HEK293 (cell line): ENCODE measurements at regions not wholly inside any gene's neighbourhood (a gene's known extent, or its start where the extent isn't known, plus 50 kb on each side); places are given as distances from the start of the nearest gene placed in this dataset.

Experiments used
- CTCF ChIA-PET: fragments of 350-600 bp; formaldehyde crosslinking; extraction: SDS; loops from one replicate; lab custom pipeline; 2021; ENCODE audit warnings: antibody characterized with exemption; lab: Yijun Ruan, JAX
- POLR2A ChIA-PET: fragments of 300-600 bp; formaldehyde crosslinking; extraction: SDS; loops from one replicate; lab custom pipeline; 2020; ENCODE audit warnings: antibody characterized with exemption, inconsistent platforms; lab: Yijun Ruan, JAX
- H3K27ac ChIP-seq: fragments of 200-500 bp; sonication (Bioruptor generic); 2 replicates; pipeline ENCODE4 v1.5.1; 2014; ENCODE audit warnings: low read depth, low read length, control low read depth, inconsistent platforms; ENCODE audit errors: extremely low read depth
- H3K36me3 ChIP-seq, 2 experiments: fragments of 200-500 bp in 1 of 2; sonication (Bioruptor generic) in 1 of 2; 1 replicate in 1 of 2; 2 replicates in 1 of 2; pipeline ENCODE4 v1.5.1; 2014 to 2017; ENCODE audit warnings: inconsistent platforms in 2 of 2, low read length in 2 of 2; ENCODE audit not compliant: control insufficient read depth in 2 of 2, insufficient read depth in 1 of 2
- H3K4me1 ChIP-seq: fragments of 200-500 bp; sonication (Bioruptor generic); 2 replicates; pipeline ENCODE4 v1.5.1; 2014; ENCODE audit warnings: mild to moderate bottlenecking, low read length, inconsistent platforms; ENCODE audit not compliant: control insufficient read depth, insufficient read depth
- H3K4me3 ChIP-seq: 2 replicates; pipeline ENCODE4 v1.5.1; 2011; ENCODE audit warnings: low read depth, mild to moderate bottlenecking, control low read depth, low read length, moderate library complexity
- H3K9me3 ChIP-seq: fragments of 200-500 bp; sonication (Bioruptor generic); 2 replicates; pipeline ENCODE4 v1.5.1; 2014; ENCODE audit warnings: low read depth, low read length, inconsistent platforms; ENCODE audit not compliant: control insufficient read depth, insufficient read depth
- BCL11A ChIP-seq: fragments of 450-650 bp; formaldehyde crosslinking; IDR thresholded peaks from 2 replicates; pipeline ENCODE4 v1.5.1; 2016; ENCODE audit warnings: low read depth, missing biosample characterization, missing genetic modification characterization
- CTCF ChIP-seq: fragments of 450-650 bp; formaldehyde crosslinking; IDR thresholded peaks from 2 replicates; pipeline ENCODE4 v1.5.1; 2016; ENCODE audit warnings: missing biosample characterization, missing genetic modification characterization
- GLIS2 ChIP-seq: fragments of 450-650 bp; formaldehyde crosslinking; IDR thresholded peaks from 2 replicates; pipeline ENCODE4 v1.5.1; 2016; ENCODE audit warnings: missing biosample characterization, missing genetic modification characterization
- MEIS1 ChIP-seq: sonication (generic); formaldehyde crosslinking; IDR thresholded peaks from 2 replicates; pipeline ENCODE4 v1.8.1; 2022; ENCODE audit warnings: missing genetic modification reagents, mild to moderate bottlenecking, borderline replicate concordance
- MZF1 ChIP-seq: fragments of 450-650 bp; formaldehyde crosslinking; IDR thresholded peaks from 2 replicates; pipeline ENCODE4 v1.5.1; 2017; ENCODE audit warnings: missing biosample characterization, missing genetic modification characterization, borderline replicate concordance
- ZBTB10 ChIP-seq: fragments of 450-650 bp; formaldehyde crosslinking; IDR thresholded peaks from 2 replicates; pipeline ENCODE4 v1.5.1; 2016; ENCODE audit warnings: missing biosample characterization, missing genetic modification characterization
- ZNF10 ChIP-seq: fragments of 450-650 bp; formaldehyde crosslinking; IDR thresholded peaks from 2 replicates; pipeline ENCODE4 v1.5.1; 2017; ENCODE audit warnings: missing biosample characterization, missing genetic modification characterization
- ZNF114 ChIP-seq: fragments of 450-650 bp; formaldehyde crosslinking; IDR thresholded peaks from 2 replicates; pipeline ENCODE4 v1.5.0; 2017; ENCODE audit warnings: missing biosample characterization, missing genetic modification characterization
- ZNF157 ChIP-seq: fragments of 450-650 bp; formaldehyde crosslinking; IDR thresholded peaks from 2 replicates; pipeline ENCODE4 v1.5.1; 2016; ENCODE audit warnings: missing biosample characterization, missing genetic modification characterization
- ZNF174 ChIP-seq: fragments of 450-650 bp; formaldehyde crosslinking; IDR thresholded peaks from 2 replicates; pipeline ENCODE4 v1.5.0; 2017; ENCODE audit warnings: missing biosample characterization, mild to moderate bottlenecking, missing genetic modification characterization
- ZNF248 ChIP-seq: fragments of 450-650 bp; formaldehyde crosslinking; IDR thresholded peaks from 2 replicates; pipeline ENCODE4 v1.5.1; 2017; ENCODE audit warnings: missing biosample characterization, missing genetic modification characterization
- ZNF341 ChIP-seq: fragments of 450-650 bp; formaldehyde crosslinking; IDR thresholded peaks from 2 replicates; pipeline ENCODE4; 2016; ENCODE audit warnings: low read depth, missing biosample characterization, missing genetic modification characterization
- ZNF362 ChIP-seq: fragments of 450-650 bp; formaldehyde crosslinking; IDR thresholded peaks from 2 replicates; pipeline ENCODE4 v1.5.1; 2016; ENCODE audit warnings: missing biosample characterization, missing genetic modification characterization
- ZNF48 ChIP-seq: fragments of 450-650 bp; formaldehyde crosslinking; IDR thresholded peaks from 2 replicates; pipeline ENCODE4 v1.5.1; 2016; ENCODE audit warnings: missing biosample characterization, missing genetic modification characterization
- ZNF530 ChIP-seq: fragments of 450-650 bp; formaldehyde crosslinking; IDR thresholded peaks from 2 replicates; pipeline ENCODE4 v1.5.1; 2016; ENCODE audit warnings: low read depth, missing biosample characterization, missing genetic modification characterization
- ZNF555 ChIP-seq: fragments of 450-650 bp; formaldehyde crosslinking; conservative IDR thresholded peaks from 2 replicates; pipeline ENCODE4 v1.5.1; 2017; ENCODE audit warnings: missing biosample characterization, mild to moderate bottlenecking, missing genetic modification characterization, inconsistent platforms
- ZNF645 ChIP-seq: fragments of 450-650 bp; formaldehyde crosslinking; IDR thresholded peaks from 2 replicates; pipeline ENCODE4; 2016; ENCODE audit warnings: missing biosample characterization, missing genetic modification characterization
- ZNF658 ChIP-seq: fragments of 450-650 bp; formaldehyde crosslinking; IDR thresholded peaks from 2 replicates; pipeline ENCODE4; 2016; ENCODE audit warnings: missing biosample characterization, missing genetic modification characterization
- ZNF701 ChIP-seq: fragments of 450-650 bp; formaldehyde crosslinking; IDR thresholded peaks from 2 replicates; pipeline ENCODE4 v1.5.1; 2016; ENCODE audit warnings: missing biosample characterization, missing genetic modification characterization
- ZXDB ChIP-seq: fragments of 450-650 bp; formaldehyde crosslinking; IDR thresholded peaks from 2 replicates; pipeline ENCODE4 v1.5.1; 2016; ENCODE audit warnings: missing biosample characterization, missing genetic modification characterization
- TF ChIP-seq, protein P1 (sequence below): fragments of 450-650 bp; formaldehyde crosslinking; IDR thresholded peaks from 2 replicates; pipeline ENCODE4 v1.5.1; 2017; ENCODE audit warnings: missing biosample characterization, missing genetic modification characterization

DNA sequence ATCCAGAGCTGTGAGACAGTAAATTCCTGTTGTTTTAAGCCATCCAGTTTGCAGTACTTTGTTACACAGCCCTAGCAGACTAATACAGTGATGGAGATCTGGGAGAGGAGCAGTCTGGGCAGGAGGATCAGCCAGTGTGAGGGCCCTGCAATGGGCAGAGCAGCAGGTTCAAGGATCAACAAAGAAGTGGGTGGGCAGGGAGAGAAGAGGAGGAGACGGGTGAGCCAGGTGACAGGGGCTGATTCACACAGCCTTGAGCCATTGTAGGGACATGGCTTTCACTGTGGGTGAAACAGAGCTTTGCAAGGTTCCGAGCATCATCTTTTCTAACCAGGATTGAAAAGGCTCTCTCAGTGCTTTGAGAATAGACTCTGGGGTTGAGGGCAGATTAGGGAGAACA is 88.2 kb upstream of the MVB12B start:
- CTCF ChIA-PET, result interaction anchor here (0.6 kb wide), 1 partner anchor 8 kb away, joined by 3 read pairs; no protein-coding TSS in a partner anchor
- no peaks in the 10 kb centered on the region for H3K36me3 ChIP-seq
- H3K4me1 ChIP-seq, result no peaks in the 10 kb centered on the region
- no peak overlapping the region for H3K4me3 ChIP-seq
- H3K9me3 ChIP-seq, result no peaks in the 10 kb centered on the region
- H3K27ac ChIP-seq, result no peak overlapping the region
- TF ChIP-seq ZNF10 (tag by site-specific recombination) (no peak), ZNF530 (tag by site-specific recombination) (no peak), MZF1 (tag by site-specific recombination) (no peak), ZNF48 (tag by site-specific recombination) (no peak), ZNF362 (no peak), ZNF157 (no peak), ZNF174 (tag by site-specific recombination) (no peak), ZNF555 (tag by site-specific recombination) (no peak)
- POLR2A ChIA-PET, result no interaction called here

DNA sequence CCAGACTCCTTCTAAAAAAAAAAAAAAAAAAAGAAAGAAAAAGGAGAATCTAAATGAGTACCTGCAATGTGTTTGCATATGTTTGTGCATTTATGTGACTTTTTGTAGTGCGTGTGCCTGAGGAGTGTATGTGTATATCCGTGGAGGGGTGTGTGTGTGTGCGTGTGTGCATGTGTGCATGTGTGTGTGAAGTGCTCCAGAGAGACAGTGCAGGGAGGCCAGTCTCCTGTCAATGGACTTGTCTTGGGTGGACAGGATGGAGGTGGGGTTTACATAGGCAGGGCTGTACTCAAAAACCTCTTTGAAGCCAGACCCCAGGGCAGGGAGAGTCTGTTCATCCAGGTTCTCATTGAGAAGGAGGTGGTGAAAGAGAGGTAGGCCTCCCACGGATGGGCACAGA is 87.1 kb upstream of the MVB12B start:
- no peaks in the 10 kb centered on the region for H3K4me1 ChIP-seq
- H3K4me3 ChIP-seq, result no peak overlapping the region
- H3K9me3 ChIP-seq, result no peaks in the 10 kb centered on the region
- CTCF ChIA-PET, result no interaction called here
- TF ChIP-seq CTCF (no peak), ZXDB (tag by site-specific recombination) (no peak), ZNF341 (tag by site-specific recombination) (no peak), ZNF114 (tag by site-specific recombination) (no peak), MEIS1 (CRISPR knock-in tag) (no peak), GLIS2 (tag by site-specific recombination) (no peak)
- TF ChIP-seq, all 188 proteins: peak for 0
- Histone ChIP-seq H3K27ac (no peak overlapping the region), H3K36me3 (no peaks in the 10 kb centered on the region)
- POLR2A ChIA-PET, result no interaction called here

DNA sequence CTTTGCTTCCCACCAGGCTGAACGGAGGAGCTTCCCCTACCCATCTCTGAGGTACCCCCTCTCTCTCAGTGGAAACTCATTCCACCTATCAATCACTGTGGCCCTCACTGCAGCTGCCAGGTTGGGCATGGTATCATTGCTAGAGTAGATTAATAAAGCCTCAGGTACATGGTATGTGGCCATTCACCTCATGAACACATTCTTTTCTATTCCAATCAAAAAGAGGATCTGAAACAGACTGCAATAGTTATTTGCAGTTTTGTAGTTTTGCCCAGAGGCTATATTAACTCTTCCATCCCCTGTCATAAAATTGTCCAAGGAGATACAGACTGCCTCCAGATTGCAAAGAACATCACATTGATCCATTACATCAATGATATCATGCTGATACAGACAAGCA is 85.8 kb upstream of the MVB12B start:
- Histone ChIP-seq H3K4me3 (no peak overlapping the region), H3K4me1 (no peaks in the 10 kb centered on the region), H3K36me3 (no peaks in the 10 kb centered on the region), H3K27ac (no peak overlapping the region), H3K9me3 (no peaks in the 10 kb centered on the region)
- TF ChIP-seq BCL11A (tag by site-specific recombination) (no peak), ZNF248 (tag by site-specific recombination) (no peak), ZBTB10 (tag by site-specific recombination) (no peak), ZNF701 (tag by site-specific recombination) (no peak), ZNF114 (tag by site-specific recombination) (no peak), ZNF645 (tag by site-specific recombination) (no peak), ZNF658 (tag by site-specific recombination) (no peak), ZNF157 (no peak)
- TF ChIP-seq, protein P1, sequence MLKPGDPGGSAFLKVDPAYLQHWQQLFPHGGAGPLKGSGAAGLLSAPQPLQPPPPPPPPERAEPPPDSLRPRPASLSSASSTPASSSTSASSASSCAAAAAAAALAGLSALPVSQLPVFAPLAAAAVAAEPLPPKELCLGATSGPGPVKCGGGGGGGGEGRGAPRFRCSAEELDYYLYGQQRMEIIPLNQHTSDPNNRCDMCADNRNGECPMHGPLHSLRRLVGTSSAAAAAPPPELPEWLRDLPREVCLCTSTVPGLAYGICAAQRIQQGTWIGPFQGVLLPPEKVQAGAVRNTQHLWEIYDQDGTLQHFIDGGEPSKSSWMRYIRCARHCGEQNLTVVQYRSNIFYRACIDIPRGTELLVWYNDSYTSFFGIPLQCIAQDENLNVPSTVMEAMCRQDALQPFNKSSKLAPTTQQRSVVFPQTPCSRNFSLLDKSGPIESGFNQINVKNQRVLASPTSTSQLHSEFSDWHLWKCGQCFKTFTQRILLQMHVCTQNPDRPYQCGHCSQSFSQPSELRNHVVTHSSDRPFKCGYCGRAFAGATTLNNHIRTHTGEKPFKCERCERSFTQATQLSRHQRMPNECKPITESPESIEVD (tag by site-specific recombination), result no peak
- ChIA-PET POLR2A (no interaction called here), CTCF (no interaction called here)
